GM19240 (cell line): ENCODE measurements at regions not wholly inside any gene's neighbourhood (a gene's known extent, or its start where the extent isn't known, plus 50 kb on each side); places are given as distances from the start of the nearest gene placed in this dataset.
"Not testable (repeated sequence)": the region's sequence is repeated elsewhere in the genome, so short reads cannot be mapped to it uniquely, and the experiment has no call there.

Experiments
- DNase-seq: peaks from one replicate; pipeline ENCODE4 v3.0.0; 2011; ENCODE audit warnings: low spot score; ENCODE audit not compliant: insufficient read length

- DNase-seq, result no peak
These were observed 72.5 kb downstream of the RRAGC start for GRCh38 chr1:38787041-38787440.

DNA sequence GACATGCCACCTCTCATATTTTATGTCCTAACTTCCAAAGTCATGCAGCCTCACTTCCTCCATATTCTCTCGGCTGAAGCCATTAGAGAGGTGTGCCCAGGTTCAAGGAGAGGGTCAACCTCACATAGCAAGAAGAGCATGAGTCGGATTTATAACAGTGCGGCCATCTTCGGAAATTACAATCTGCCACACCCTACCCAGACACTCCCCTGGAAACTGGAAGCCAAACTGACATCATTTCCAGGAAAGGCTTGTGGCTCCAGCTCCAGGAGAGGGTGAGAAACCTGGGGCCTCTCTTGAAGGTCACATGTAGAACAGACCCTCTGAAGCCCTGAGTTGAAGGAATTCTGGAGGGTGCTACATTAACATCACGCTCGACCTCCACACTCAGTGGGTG is 73.5 kb downstream of the RRAGC start:
- no peak for DNase-seq

GRCh38 chr1:38785285-38786039 is 74.1 kb downstream of the RRAGC start:
- no peak for DNase-seq

- no peak for DNase-seq
These were observed 74.9 kb downstream of the RRAGC start for GRCh38 chr1:38784452-38785284.

- no peak for DNase-seq
These were observed 75.8 kb downstream of the RRAGC start for GRCh38 chr1:38783640-38784229.

GRCh38 chr1:38781872-38782617 is 77.5 kb downstream of the RRAGC start:
- DNase-seq, result no peak

DNA sequence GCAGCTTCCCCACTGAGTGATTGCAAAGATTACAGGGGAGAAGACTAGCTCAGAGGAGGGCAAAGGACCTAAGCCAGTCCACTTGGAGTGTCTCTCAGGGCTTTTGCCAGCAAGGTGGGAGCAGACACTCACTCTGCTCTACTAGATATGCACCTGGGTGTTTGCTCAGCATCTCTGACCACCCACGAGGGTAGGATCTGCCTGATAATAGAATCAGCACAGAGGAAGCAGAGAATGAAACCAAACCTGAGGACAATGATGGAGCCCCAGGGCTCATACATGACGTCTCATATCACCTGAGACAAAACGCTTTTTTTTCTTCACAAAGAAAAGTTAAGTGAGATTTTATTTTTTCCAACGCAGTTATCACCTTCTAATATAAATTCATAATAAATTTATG is 79.4 kb downstream of the RRAGC start:
- no peak for DNase-seq

GRCh38 chr1:38779491-38779890 is 80.1 kb downstream of the RRAGC start:
- no peak for DNase-seq

GRCh38 chr1:38778521-38778920 is 81.1 kb downstream of the RRAGC start:
- no peak for DNase-seq

DNA sequence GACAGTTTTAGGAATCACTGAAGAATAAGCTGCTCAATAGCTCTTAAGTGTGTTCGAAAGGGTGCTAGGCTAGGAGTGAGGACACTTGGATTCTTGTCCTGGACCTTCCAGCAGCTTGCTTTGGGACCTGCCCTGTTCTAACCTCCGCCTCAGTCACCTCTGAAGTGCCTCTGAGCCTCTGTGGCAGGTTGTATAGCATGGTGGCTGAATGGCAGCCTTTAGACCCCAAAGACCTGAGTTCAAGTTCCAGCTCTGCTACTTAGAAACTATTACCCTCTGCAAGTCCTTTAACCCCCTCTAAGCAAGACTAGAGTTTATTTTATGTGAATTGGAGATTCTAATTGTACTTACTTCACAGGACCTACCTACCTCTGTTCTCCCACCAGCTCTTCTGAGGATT is 81.5 kb downstream of the RRAGC start:
- no peak for DNase-seq

- no peak for DNase-seq
These were observed 82.1 kb downstream of the RRAGC start for GRCh38 chr1:38777464-38777957.

- no peak for DNase-seq
These were observed 83.0 kb downstream of the RRAGC start for GRCh38 chr1:38776466-38777065.

- no peak for DNase-seq
These were observed 84.3 kb downstream of the RRAGC start for GRCh38 chr1:38775175-38775845.

GRCh38 chr1:38773483-38773882 is 86.1 kb downstream of the RRAGC start:
- DNase-seq, result no peak

DNA sequence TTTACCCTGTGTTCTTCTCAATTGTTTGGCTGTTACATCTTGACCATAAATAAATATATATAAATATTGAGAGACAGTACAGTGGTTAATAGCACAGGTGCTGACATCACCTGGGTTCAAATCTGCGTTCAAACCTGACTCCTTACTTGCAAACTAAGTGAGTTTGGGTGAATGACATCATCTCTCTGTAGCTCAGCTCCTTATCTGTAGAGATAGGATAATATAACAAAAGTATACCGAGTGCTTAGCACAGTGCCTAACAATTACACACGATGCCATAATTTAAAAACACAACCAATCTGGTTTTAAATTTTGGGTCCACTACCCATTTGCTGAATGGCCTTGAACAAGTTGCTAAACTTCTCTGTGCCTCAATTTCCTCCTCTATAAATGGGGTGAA is 86.6 kb downstream of the RRAGC start:
- no peak for DNase-seq

- no peak for DNase-seq
These were observed 87.5 kb downstream of the RRAGC start for GRCh38 chr1:38772026-38772425.

- not testable (repeated sequence) for DNase-seq
These were observed 88.9 kb downstream of the RRAGC start for GRCh38 chr1:38770516-38771173.

GRCh38 chr1:38766125-38766524 is 93.4 kb downstream of the RRAGC start:
- DNase-seq, result no peak

DNA sequence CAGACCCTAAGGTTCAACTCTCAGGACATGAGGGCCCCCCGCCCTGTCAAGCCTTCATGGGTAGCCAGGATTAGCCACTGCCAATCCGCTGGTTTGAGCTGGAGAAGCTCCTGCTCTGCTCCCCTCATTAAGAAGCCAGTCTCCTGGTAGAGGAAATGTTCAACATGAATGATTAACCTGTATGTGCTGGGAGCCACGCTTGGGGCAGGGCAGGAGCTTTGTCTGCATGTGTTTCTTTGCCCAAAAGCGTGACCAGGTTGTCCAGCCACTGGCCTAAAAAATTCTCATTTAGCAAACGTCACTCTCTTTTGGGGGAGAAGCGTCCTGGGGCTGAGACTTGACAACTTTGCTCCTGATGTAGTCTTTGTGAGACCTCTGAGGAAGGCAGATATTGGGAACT is 96.5 kb downstream of the RRAGC start:
- no peak for DNase-seq

GRCh38 chr1:38760562-38760961 is 99.0 kb downstream of the RRAGC start:
- no peak for DNase-seq
